Osteocyte (in vitro differentiated cells): ENCODE measurements at regions not wholly inside any gene's neighbourhood (a gene's known extent, or its start where the extent isn't known, plus 50 kb on each side); places are given as distances from the start of the nearest gene placed in this dataset.
"Not testable (repeated sequence)": the region's sequence is repeated elsewhere in the genome, so short reads cannot be mapped to it uniquely, and the experiment has no call there.

Source experiments
- DNase-seq: peaks from one replicate; pipeline ENCODE4 v3.0.0; 2021; ENCODE audit warnings: mixed read lengths; ENCODE audit not compliant: unreplicated experiment; ENCODE audit errors: extremely low spot score
- H3K27ac Mint-ChIP-seq: one replicate; pipeline ENCODE4 v1.8.0; 2021; ENCODE audit warnings: mild to moderate bottlenecking, mixed read lengths; ENCODE audit not compliant: unreplicated experiment
- H3K27me3 Mint-ChIP-seq: one replicate; pipeline ENCODE4 v1.8.0; 2021; ENCODE audit warnings: mixed read lengths; ENCODE audit not compliant: unreplicated experiment
- H3K36me3 Mint-ChIP-seq: one replicate; pipeline ENCODE4 v1.8.0; 2021; ENCODE audit warnings: mixed read lengths; ENCODE audit not compliant: unreplicated experiment
- H3K4me1 Mint-ChIP-seq: one replicate; pipeline ENCODE4 v1.8.0; 2021; ENCODE audit warnings: mixed read lengths; ENCODE audit not compliant: unreplicated experiment
- H3K4me3 Mint-ChIP-seq: one replicate; pipeline ENCODE4 v1.8.0; 2021; ENCODE audit warnings: mild to moderate bottlenecking, moderate library complexity, mixed read lengths; ENCODE audit not compliant: unreplicated experiment
- H3K9me3 Mint-ChIP-seq: one replicate; pipeline ENCODE4 v1.8.0; 2021; ENCODE audit warnings: mixed read lengths; ENCODE audit not compliant: unreplicated experiment
- TF ChIP-seq, protein P1 (sequence below): fragments of 200-600 bp; sonication (generic); IDR thresholded peaks from 2 replicates; pipeline ENCODE4 v1.5.0; 2021; ENCODE audit warnings: antibody characterized with exemption, mild to moderate bottlenecking, moderate library complexity

GRCh38 chr7:42720991-42721796 lies 190.7 kb downstream of the C7orf25 start:
- Mint-ChIP-seq H3K27ac (no peak overlapping the region), H3K9me3 (no peaks in the 10 kb centered on the region), H3K36me3 (no peaks in the 10 kb centered on the region), H3K27me3 (peaks cover 47% of the 10 kb centered on the region), H3K4me1 (peaks cover 11% of the 10 kb centered on the region), H3K4me3 (no peak overlapping the region)
- DNase-seq: no peak
- TF ChIP-seq, protein P1, sequence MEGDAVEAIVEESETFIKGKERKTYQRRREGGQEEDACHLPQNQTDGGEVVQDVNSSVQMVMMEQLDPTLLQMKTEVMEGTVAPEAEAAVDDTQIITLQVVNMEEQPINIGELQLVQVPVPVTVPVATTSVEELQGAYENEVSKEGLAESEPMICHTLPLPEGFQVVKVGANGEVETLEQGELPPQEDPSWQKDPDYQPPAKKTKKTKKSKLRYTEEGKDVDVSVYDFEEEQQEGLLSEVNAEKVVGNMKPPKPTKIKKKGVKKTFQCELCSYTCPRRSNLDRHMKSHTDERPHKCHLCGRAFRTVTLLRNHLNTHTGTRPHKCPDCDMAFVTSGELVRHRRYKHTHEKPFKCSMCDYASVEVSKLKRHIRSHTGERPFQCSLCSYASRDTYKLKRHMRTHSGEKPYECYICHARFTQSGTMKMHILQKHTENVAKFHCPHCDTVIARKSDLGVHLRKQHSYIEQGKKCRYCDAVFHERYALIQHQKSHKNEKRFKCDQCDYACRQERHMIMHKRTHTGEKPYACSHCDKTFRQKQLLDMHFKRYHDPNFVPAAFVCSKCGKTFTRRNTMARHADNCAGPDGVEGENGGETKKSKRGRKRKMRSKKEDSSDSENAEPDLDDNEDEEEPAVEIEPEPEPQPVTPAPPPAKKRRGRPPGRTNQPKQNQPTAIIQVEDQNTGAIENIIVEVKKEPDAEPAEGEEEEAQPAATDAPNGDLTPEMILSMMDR: no peak

GRCh38 chr7:42720012-42720411 lies 191.9 kb downstream of the C7orf25 start:
- Mint-ChIP-seq H3K9me3 (no peaks in the 10 kb centered on the region), H3K27me3 (peaks cover 39% of the 10 kb centered on the region), H3K27ac (no peak overlapping the region), H3K4me1 (peaks cover 11% of the 10 kb centered on the region), H3K4me3 (no peak overlapping the region), H3K36me3 (no peaks in the 10 kb centered on the region)
- TF ChIP-seq, protein P1: no peak
- DNase-seq: no peak

DNA sequence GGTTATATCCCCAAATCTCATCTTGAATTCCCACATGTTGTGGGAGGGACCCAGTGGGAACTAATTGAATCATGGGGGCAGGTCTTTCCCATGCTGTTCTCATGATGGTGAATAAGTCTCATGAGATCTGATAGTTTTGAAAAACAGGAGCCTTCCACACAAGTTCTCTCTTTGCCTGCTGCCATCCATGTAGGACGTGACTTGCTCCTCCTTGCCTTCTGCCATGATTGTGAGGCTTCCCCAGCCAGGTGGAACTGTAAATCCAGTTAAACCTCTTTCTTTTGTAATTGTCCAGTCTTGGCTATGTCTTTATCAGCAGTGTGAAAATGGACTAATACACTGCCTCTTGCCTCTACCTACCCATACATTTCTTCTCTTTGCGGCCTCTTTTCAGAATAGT lies 193.4 kb downstream of the C7orf25 start:
- not testable (repeated sequence) for H3K4me3 Mint-ChIP-seq, H3K36me3 Mint-ChIP-seq, H3K27ac Mint-ChIP-seq, DNase-seq, H3K9me3 Mint-ChIP-seq
- Mint-ChIP-seq H3K27me3 (peaks cover 39% of the 10 kb centered on the region), H3K4me1 (peaks cover 11% of the 10 kb centered on the region)

DNA sequence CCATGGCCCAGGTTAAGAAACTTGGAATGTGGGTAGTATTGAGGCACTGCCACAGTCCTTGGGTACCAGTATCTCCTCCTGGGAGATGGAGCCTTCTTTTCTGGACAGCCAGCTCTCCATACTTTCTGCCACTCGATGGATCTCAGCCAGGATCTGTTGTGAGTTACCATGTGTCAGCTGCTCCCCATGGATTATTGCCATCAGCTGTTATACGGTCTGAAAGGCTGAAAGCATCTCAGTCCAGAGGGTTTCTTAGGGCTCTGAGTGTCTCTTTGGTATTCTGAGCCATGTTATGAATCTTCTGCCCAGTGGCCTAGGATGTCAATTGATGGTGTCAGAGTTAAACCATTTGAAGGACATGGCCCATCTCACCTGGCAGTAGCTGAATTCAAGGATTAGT lies 197.5 kb downstream of the C7orf25 start:
- Mint-ChIP-seq H3K9me3 (peaks cover 9% of the 10 kb centered on the region), H3K27ac (no peak overlapping the region), H3K27me3 (peaks cover 36% of the 10 kb centered on the region), H3K36me3 (no peaks in the 10 kb centered on the region), H3K4me1 (no peaks in the 10 kb centered on the region), H3K4me3 (no peak overlapping the region)
- DNase-seq: no peak
- TF ChIP-seq, protein P1: no peak

GRCh38 chr7:42709284-42709683 lies 202.6 kb downstream of the C7orf25 start:
- H3K4me3 Mint-ChIP-seq: no peak overlapping the region
- TF ChIP-seq, protein P1: no peak
- no peak for DNase-seq
- peaks cover 9% of the 10 kb centered on the region for H3K9me3 Mint-ChIP-seq
- peaks cover 20% of the 10 kb centered on the region for H3K27me3 Mint-ChIP-seq
- H3K4me1 Mint-ChIP-seq: no peaks in the 10 kb centered on the region
- H3K36me3 Mint-ChIP-seq: no peaks in the 10 kb centered on the region
- H3K27ac Mint-ChIP-seq: no peak overlapping the region
